H9 (cell line): ENCODE measurements at regions not wholly inside any gene's neighbourhood (a gene's known extent, or its start where the extent isn't known, plus 50 kb on each side); places are given as distances from the start of the nearest gene placed in this dataset.

Experiments used
- DNase-seq: peaks from one replicate; pipeline ENCODE4 v3.0.0-alpha.2; 2017
- H2AFZ ChIP-seq: one replicate; pipeline ENCODE4 v1.6.1; 2013; ENCODE audit warnings: mild to moderate bottlenecking, low read length, control low read depth, moderate library complexity
- H2AK5ac ChIP-seq: 2 replicates; pipeline ENCODE4 v1.6.1; 2013; ENCODE audit warnings: low read length, control low read depth, mixed read lengths; ENCODE audit not compliant: insufficient read length
- H2BK120ac ChIP-seq: one replicate; pipeline ENCODE4 v1.6.1; 2013; ENCODE audit warnings: low read depth, mild to moderate bottlenecking, low read length, control low read depth, inconsistent platforms; ENCODE audit not compliant: poor library complexity, severe bottlenecking
- H2BK12ac ChIP-seq: 2 replicates; pipeline ENCODE4 v1.6.1; 2013; ENCODE audit warnings: low read length, control low read depth, mixed read lengths, low read depth; ENCODE audit not compliant: insufficient read length
- H2BK15ac ChIP-seq: 2 replicates; pipeline ENCODE4 v1.6.1; 2013; ENCODE audit warnings: low read depth, low read length, control low read depth
- H2BK20ac ChIP-seq: one replicate; pipeline ENCODE4 v1.6.1; 2013; ENCODE audit warnings: low read depth, mild to moderate bottlenecking, low read length, control low read depth, inconsistent platforms; ENCODE audit not compliant: poor library complexity, severe bottlenecking
- H2BK5ac ChIP-seq: 2 replicates; pipeline ENCODE4 v1.6.1; 2013; ENCODE audit warnings: low read length, control low read depth, mixed read lengths; ENCODE audit not compliant: insufficient read length
- H3K14ac ChIP-seq: 2 replicates; pipeline ENCODE4 v1.6.1; 2013; ENCODE audit warnings: low read length, control low read depth; ENCODE audit not compliant: insufficient read depth
- H3K18ac ChIP-seq: 2 replicates; pipeline ENCODE4 v1.6.1; 2013; ENCODE audit warnings: low read depth, mild to moderate bottlenecking, mixed read lengths, low read length, control low read depth; ENCODE audit not compliant: insufficient read length
- H3K23ac ChIP-seq: 2 replicates; pipeline ENCODE4 v1.6.1; 2013; ENCODE audit warnings: low read length, control low read depth, mixed read lengths, low read depth; ENCODE audit not compliant: insufficient read length
- H3K23me2 ChIP-seq: 2 replicates; pipeline ENCODE4 v1.6.1; 2013; ENCODE audit warnings: low read depth, mild to moderate bottlenecking, mixed read lengths, low read length, control low read depth; ENCODE audit not compliant: insufficient read length, poor library complexity, severe bottlenecking
- H3K27ac ChIP-seq: 2 replicates; pipeline ENCODE4 v1.5.1; 2013; ENCODE audit warnings: low read length, control low read depth, mixed read lengths, low read depth; ENCODE audit not compliant: insufficient read length
- H3K27me3 ChIP-seq: 2 replicates; pipeline ENCODE4 v1.6.1; 2013; ENCODE audit warnings: low read length, control low read depth, inconsistent platforms; ENCODE audit not compliant: insufficient read depth
- H3K4ac ChIP-seq: 2 replicates; pipeline ENCODE4 v1.6.1; 2013; ENCODE audit warnings: low read depth, mild to moderate bottlenecking, control low read depth, inconsistent platforms, low read length, moderate library complexity
- H3K4me1 ChIP-seq: 2 replicates; pipeline ENCODE4 v1.6.1; 2013; ENCODE audit warnings: low read length, control low read depth, inconsistent platforms; ENCODE audit not compliant: insufficient read depth
- H3K4me2 ChIP-seq: 2 replicates; pipeline ENCODE4 v1.6.1; 2013; ENCODE audit warnings: low read length, control low read depth, mixed read lengths; ENCODE audit not compliant: insufficient read length, insufficient read depth
- H3K56ac ChIP-seq: 2 replicates; pipeline ENCODE4 v1.6.1; 2013; ENCODE audit warnings: low read depth, mild to moderate bottlenecking, mixed read lengths, low read length, control low read depth; ENCODE audit not compliant: insufficient read length
- H3K79me1 ChIP-seq: 2 replicates; pipeline ENCODE4 v1.6.1; 2013; ENCODE audit warnings: low read depth, mild to moderate bottlenecking, moderate library complexity, low read length, control low read depth, inconsistent platforms; ENCODE audit not compliant: insufficient read depth, poor library complexity, severe bottlenecking
- H3K79me2 ChIP-seq: 2 replicates; pipeline ENCODE4 v1.6.1; 2013; ENCODE audit warnings: low read length, control low read depth, inconsistent platforms; ENCODE audit not compliant: insufficient read depth
- H3K9ac ChIP-seq: 2 replicates; pipeline ENCODE4 v1.6.1; 2013; ENCODE audit warnings: low read length, control low read depth, mixed read lengths; ENCODE audit not compliant: insufficient read length; ENCODE audit errors: extremely low read depth
- H3K9me3 ChIP-seq: one replicate; pipeline ENCODE4 v1.6.1; 2013; ENCODE audit warnings: low read depth, low read length, inconsistent platforms; ENCODE audit not compliant: control insufficient read depth
- H3T11ph ChIP-seq: one replicate; pipeline ENCODE4 v1.6.1; 2013; ENCODE audit warnings: mild to moderate bottlenecking, low read length, control low read depth, inconsistent platforms
- H4K20me1 ChIP-seq: one replicate; pipeline ENCODE4 v1.6.1; 2013; ENCODE audit not compliant: control insufficient read depth, insufficient read length, insufficient read depth
- H4K5ac ChIP-seq: 2 replicates; pipeline ENCODE4 v1.6.1; 2013; ENCODE audit warnings: low read depth, mild to moderate bottlenecking, mixed read lengths, low read length, control low read depth; ENCODE audit not compliant: insufficient read length
- H4K8ac ChIP-seq: replicated peaks from 2 replicates; pipeline ENCODE4 v1.6.1; 2013; ENCODE audit warnings: low read length, control low read depth, mixed read lengths, low read depth; ENCODE audit not compliant: insufficient read length
- H4K91ac ChIP-seq: 2 replicates; pipeline ENCODE4 v1.6.1; 2013; ENCODE audit warnings: low read depth, mild to moderate bottlenecking, moderate library complexity, mixed read lengths, low read length, control low read depth; ENCODE audit not compliant: insufficient read length
- H3K27ac Mint-ChIP-seq, 3 experiments: 2 replicates in 2 of 3; 3 replicates in 1 of 3; pipeline ENCODE4 v1.8.0; 2020 to 2021; ENCODE audit warnings: mixed read lengths in 3 of 3, mild to moderate bottlenecking in 1 of 3, moderate library complexity in 1 of 3
- H3K27me3 Mint-ChIP-seq: 2 replicates; pipeline ENCODE4 v1.8.0; 2021; ENCODE audit warnings: low read depth, mild to moderate bottlenecking, moderate library complexity, mixed read lengths
- H3K36me3 Mint-ChIP-seq, 3 experiments: 2 replicates in 2 of 3; 3 replicates in 1 of 3; pipeline ENCODE4 v1.8.0; 2020 to 2021; ENCODE audit warnings: low read depth in 3 of 3, mixed read lengths in 3 of 3; ENCODE audit not compliant: insufficient read depth in 1 of 3
- H3K4me1 Mint-ChIP-seq, 2 experiments: 2 replicates each; pipeline ENCODE4 v1.8.0; 2020; ENCODE audit warnings: mixed read lengths in 2 of 2
- H3K4me3 Mint-ChIP-seq, 2 experiments: 2 replicates in 1 of 2; 3 replicates in 1 of 2; pipeline ENCODE4 v1.8.0; 2020 to 2021; ENCODE audit warnings: mild to moderate bottlenecking in 2 of 2, mixed read lengths in 2 of 2, moderate library complexity in 1 of 2
- H3K9me3 Mint-ChIP-seq, 2 experiments: 2 replicates in 1 of 2; 3 replicates in 1 of 2; pipeline ENCODE4 v1.8.0; 2020; ENCODE audit warnings: mild to moderate bottlenecking in 2 of 2, mixed read lengths in 2 of 2, moderate library complexity in 1 of 2
- CTCF ChIP-seq: fragments of 200-600 bp; sonication (generic); conservative IDR thresholded peaks from 3 replicates; pipeline ENCODE4 v1.8.0; 2021; ENCODE audit warnings: antibody characterized with exemption, mild to moderate bottlenecking
- WGBS: extraction: QIAGEN DNeasy Blood & Tissue Kit; methylation state at CpG from one replicate; pipeline ENCODE4 v1.1.7; 2013; ENCODE audit warnings: missing lambda C conversion rate, low lambda C conversion rate, mixed read lengths; ENCODE audit not compliant: insufficient read length; ENCODE audit errors: extremely low coverage; 5-methylcytosine and 5-hydroxymethylcytosine counted together

DNA sequence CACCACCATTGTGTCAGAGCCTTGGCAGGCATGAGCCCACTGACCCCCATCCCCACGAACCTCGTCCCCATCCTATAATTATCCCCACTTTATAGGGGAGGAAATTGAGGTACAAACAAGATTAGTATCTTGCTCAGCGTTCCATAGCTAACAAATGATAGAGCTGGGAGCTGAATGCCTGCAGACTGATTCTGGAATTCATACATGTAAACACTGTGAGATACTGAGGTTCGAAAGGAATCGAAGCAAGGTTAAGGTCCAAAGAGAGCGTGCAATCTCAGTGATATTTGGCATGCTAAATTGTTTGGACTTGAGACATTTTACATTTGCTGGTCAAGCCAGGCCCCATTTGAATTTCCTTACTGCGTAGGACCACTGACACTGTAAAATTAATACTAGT lies 746.6 kb downstream of the COL12A1 start:
- TF ChIP-seq CTCF: no peak
- H3K36me3 Mint-ChIP-seq: no peaks in the 10 kb centered on the region
- H3K27ac ChIP-seq: no peak overlapping the region
- no peaks in the 10 kb centered on the region; the same call in 1 of the 2 replicates for H3K27me3 Mint-ChIP-seq
- no peak overlapping the region for H2BK120ac ChIP-seq
- no peak overlapping the region for H3K27ac Mint-ChIP-seq
- H4K91ac ChIP-seq: no peak overlapping the region
- no peak overlapping the region for H2BK20ac ChIP-seq
- H2BK5ac ChIP-seq: no peak overlapping the region
- H3K14ac ChIP-seq: no peak overlapping the region
- DNase-seq: no peak
- H3K9me3 ChIP-seq: no peaks in the 10 kb centered on the region
- no peak overlapping the region for H2AFZ ChIP-seq
- H2AK5ac ChIP-seq: no peak overlapping the region
- no peak overlapping the region for H3K23ac ChIP-seq
- H3K23me2 ChIP-seq: no peaks in the 10 kb centered on the region
- no peak overlapping the region for H3K4me3 Mint-ChIP-seq
- H3K4me1 ChIP-seq: no peaks in the 10 kb centered on the region
- no peak overlapping the region for H2BK12ac ChIP-seq
- no peak overlapping the region for H4K8ac ChIP-seq
- no peaks in the 10 kb centered on the region for H3K9me3 Mint-ChIP-seq
- H3K56ac ChIP-seq: no peak overlapping the region
- no peaks in the 10 kb centered on the region for H4K20me1 ChIP-seq
- H3K9ac ChIP-seq: no peak overlapping the region
- no peaks in the 10 kb centered on the region for H3K27me3 ChIP-seq
- no peak overlapping the region for H4K5ac ChIP-seq
- H3K4ac ChIP-seq: no peak overlapping the region
- H3K79me2 ChIP-seq: no peaks in the 10 kb centered on the region
- H2BK15ac ChIP-seq: no peak overlapping the region
- no peaks in the 10 kb centered on the region for H3K79me1 ChIP-seq
- no peak overlapping the region for H3K4me2 ChIP-seq
- H3K18ac ChIP-seq: no peak overlapping the region
- no peaks in the 10 kb centered on the region for H3K4me1 Mint-ChIP-seq
- WGBS: no CpG with 5 or more reads among the region's 7 CpGs
- no peak overlapping the region for H3T11ph ChIP-seq
